A549 (cell line): ENCODE measurements at regions not wholly inside any gene's neighbourhood (a gene's known extent, or its start where the extent isn't known, plus 50 kb on each side); places are given as distances from the start of the nearest gene placed in this dataset.

ENCODE experiments used
- ATAC-seq, 2 experiments: fragments of 200-7000 bp in 1 of 2; fragments of >200 bp in 1 of 2; cut with Nextera tagmentation in 1 of 2; cut with Tn5 transposase in 1 of 2; 3 replicates each; pipeline versions ENCODE4 v1.8.0 to v1.9.1; 2018 to 2020; ENCODE audit warnings: mild to moderate bottlenecking in 1 of 2, moderate library complexity in 1 of 2
- CTCF ChIA-PET: fragments of 300-600 bp; sonication (Branson Sonifier 250); formaldehyde crosslinking; extraction: SDS; loops from one replicate; lab custom pipeline; 2021; ENCODE audit warnings: antibody characterized with exemption, inconsistent platforms; lab: Yijun Ruan, JAX
- POLR2A ChIA-PET: fragments of 350-600 bp; formaldehyde crosslinking; extraction: SDS; loops from one replicate; lab custom pipeline; 2021; ENCODE audit warnings: antibody characterized with exemption, inconsistent platforms; lab: Yijun Ruan, JAX
- DNase-seq, 2 experiments: peaks; one replicate each; pipeline versions ENCODE4 v3.0.0 to v3.0.0-alpha.2; 2011 to 2016; ENCODE audit warnings: low read depth in 1 of 2, low spot score in 1 of 2
- FAIRE-seq: peaks from 2 replicates; lab custom pipeline; 2011; peaks lifted over from hg19 to GRCh38; lab: Jason Lieb, UNC
- H3K27ac ChIP-seq, 2 experiments: fragments of >200 bp; sonication (Bioruptor Twin); formaldehyde crosslinking; 3 replicates each; pipeline ENCODE4 v1.5.1; 2016 to 2017
- H3K4me1 ChIP-seq: fragments of >200 bp; sonication (Bioruptor Twin); formaldehyde crosslinking; 3 replicates; pipeline ENCODE4 v1.6.1; 2016
- H3K4me2 ChIP-seq: fragments of >200 bp; sonication (Bioruptor Twin); formaldehyde crosslinking; 3 replicates; pipeline ENCODE4 v1.6.1; 2016
- H3K4me3 ChIP-seq: fragments of >200 bp; sonication (Bioruptor Twin); formaldehyde crosslinking; 3 replicates; pipeline ENCODE4 v1.5.1; 2016
- H3K9me3 ChIP-seq: fragments of >200 bp; sonication (Bioruptor Twin); formaldehyde crosslinking; 3 replicates; pipeline ENCODE4 v1.6.1; 2016
- CBX2 ChIP-seq: fragments of 200-600 bp; sonication (generic); IDR thresholded peaks from 2 replicates; pipeline ENCODE4 v1.6.1; 2016; ENCODE audit warnings: low read depth, mild to moderate bottlenecking, borderline replicate concordance
- CHD4 ChIP-seq: fragments of 200-600 bp; sonication (generic); IDR thresholded peaks from 2 replicates; pipeline ENCODE4 v1.6.1; 2016; ENCODE audit warnings: antibody characterized with exemption, mild to moderate bottlenecking, borderline replicate concordance
- CTCF ChIP-seq: fragments of >200 bp; sonication (Bioruptor Twin); formaldehyde crosslinking; IDR thresholded peaks from 3 replicates; pipeline ENCODE4 v1.5.1; 2016
- E2F6 ChIP-seq: IDR thresholded peaks from 2 replicates; pipeline ENCODE4 v1.6.1; 2012; ENCODE audit warnings: low read depth, borderline replicate concordance
- EHMT2 ChIP-seq: fragments of 200-600 bp; sonication (generic); IDR thresholded peaks from 2 replicates; pipeline ENCODE4 v1.6.1; 2016; ENCODE audit warnings: antibody characterized with exemption, low read depth, mild to moderate bottlenecking, moderate library complexity
- FOSL2 ChIP-seq, 2 experiments: fragments of 450-650 bp in 1 of 2; fragments of >200 bp in 1 of 2; sonication (Bioruptor Twin) in 1 of 2; formaldehyde crosslinking; IDR thresholded peaks; 2 replicates each; pipeline versions ENCODE4 v1.5.0 to v1.6.1; 2016 to 2020; ENCODE audit warnings: mild to moderate bottlenecking in 1 of 2, moderate library complexity in 1 of 2
- GATA3 ChIP-seq: IDR thresholded peaks from 2 replicates; pipeline ENCODE4 v1.6.1; 2012; ENCODE audit warnings: borderline replicate concordance
- HDAC2 ChIP-seq: fragments of 200-600 bp; sonication (generic); IDR thresholded peaks from 2 replicates; pipeline ENCODE4 v1.6.1; 2016
- HOXB13 ChIP-seq: fragments of 250-450 bp; sonication (Bioruptor Pico); IDR thresholded peaks from 2 replicates; pipeline ENCODE4 v1.5.0; 2020; ENCODE audit warnings: low read depth, mild to moderate bottlenecking, moderate library complexity
- KDM5A ChIP-seq: fragments of 200-600 bp; sonication (generic); IDR thresholded peaks from 2 replicates; pipeline ENCODE4 v1.6.1; 2016; ENCODE audit warnings: antibody characterized with exemption, mild to moderate bottlenecking
- MAFK ChIP-seq: fragments of 450-650 bp; IDR thresholded peaks from 2 replicates; pipeline ENCODE4 v1.6.1; 2014; ENCODE audit not compliant: partially characterized antibody
- MAX ChIP-seq: IDR thresholded peaks from 2 replicates; pipeline ENCODE4 v1.6.1; 2012
- PBX3 ChIP-seq: IDR thresholded peaks from 2 replicates; pipeline ENCODE4 v1.6.1; 2012
- PHF8 ChIP-seq: fragments of 200-600 bp; sonication (generic); IDR thresholded peaks from 2 replicates; pipeline ENCODE4 v1.6.1; 2016; ENCODE audit warnings: low read depth, mild to moderate bottlenecking, antibody characterized with exemption, moderate library complexity, borderline replicate concordance
- POLR2A ChIP-seq: IDR thresholded peaks from 2 replicates; pipeline ENCODE4 v1.6.1; 2012; ENCODE audit warnings: mild to moderate bottlenecking, low read length
- RAD21 ChIP-seq, 2 experiments: fragments of >200 bp in 1 of 2; sonication (Bioruptor Twin) in 1 of 2; formaldehyde crosslinking in 1 of 2; IDR thresholded peaks in 1 of 2; conservative IDR thresholded peaks in 1 of 2; 2 replicates in 1 of 2; 3 replicates in 1 of 2; pipeline ENCODE4 v1.6.1; 2012 to 2018; ENCODE audit warnings: inconsistent platforms in 1 of 2
- RARB ChIP-seq: fragments of 250-450 bp; sonication (Bioruptor Pico); IDR thresholded peaks from 2 replicates; pipeline ENCODE4 v1.8.0; 2021; ENCODE audit warnings: mild to moderate bottlenecking, moderate library complexity
- USF2 ChIP-seq: fragments of 450-650 bp; IDR thresholded peaks from 2 replicates; pipeline ENCODE4 v1.6.1; 2014; ENCODE audit warnings: antibody characterized with exemption
- ZC3H11A ChIP-seq: fragments of 450-650 bp; IDR thresholded peaks from 2 replicates; pipeline ENCODE4 v1.6.1; 2014; ENCODE audit warnings: antibody characterized with exemption, mild to moderate bottlenecking
- ZSCAN20 ChIP-seq: fragments of 250-450 bp; sonication (Bioruptor Pico); IDR thresholded peaks from 2 replicates; pipeline ENCODE4 v1.8.0; 2022; ENCODE audit warnings: mild to moderate bottlenecking, moderate library complexity
- WGBS: methylation state at CpG from one replicate; pipeline ENCODE4 v1.1.6; 2017; ENCODE audit errors: missing lambda C conversion rate; 5-methylcytosine and 5-hydroxymethylcytosine counted together

- CTCF ChIA-PET, result interaction anchor here (0.9 to 4.0 kb wide), 4 partner anchors 12 to 63 kb away, joined by 3 to 15 read pairs (median 5); no protein-coding TSS in a partner anchor
Measured at GRCh38 chr14:95464103-95464502, 52.3 kb downstream of the SYNE3 start.

GRCh38 chr14:95463171-95463901 lies 53.1 kb downstream of the SYNE3 start:
- Histone ChIP-seq H3K4me3 (no peak overlapping the region), H3K9me3 (no peaks in the 10 kb centered on the region), H3K27ac (no peak overlapping the region), H3K4me1 (peaks cover 13% of the 10 kb centered on the region), H3K4me2 (no peak overlapping the region)
- ATAC-seq, result no peak
- ChIA-PET CTCF (interaction anchor here (0.9 to 4.0 kb wide), 6 partner anchors 11 to 64 kb away, joined by 3 to 15 read pairs (median 6); no protein-coding TSS in a partner anchor), POLR2A (no interaction called here)
- no peak for TF ChIP-seq HDAC2
- no peak for TF ChIP-seq POLR2A
- no peak for TF ChIP-seq ZC3H11A
- TF ChIP-seq CHD4, result no peak
- no peak for TF ChIP-seq RAD21 (conservative IDR thresholded peaks at IDR 0.05 in 1 of 2, IDR thresholded peaks at IDR 0.05 in 1 of 2)
- no peak for TF ChIP-seq PBX3
- TF ChIP-seq USF2, result no peak
- TF ChIP-seq GATA3, result no peak
- TF ChIP-seq CBX2, result no peak
- no peak for TF ChIP-seq FOSL2 (IDR thresholded peaks at IDR 0.05)
- TF ChIP-seq FOSL2 (CRISPR knock-in tag; IDR thresholded peaks at IDR 0.05), result no peak
- TF ChIP-seq HOXB13, result no peak
- no peak for TF ChIP-seq EHMT2
- no peak for TF ChIP-seq CTCF
- no peak for TF ChIP-seq PHF8
- TF ChIP-seq KDM5A, result no peak
- no peak for TF ChIP-seq MAFK
- no peak for TF ChIP-seq RARB (CRISPR knock-in tag)
- TF ChIP-seq ZSCAN20, result no peak
- no peak for TF ChIP-seq MAX
- TF ChIP-seq E2F6, result no peak
- 66% methylated on average over 8 of the region's 9 CpGs for WGBS
- no peak for FAIRE-seq
- no peak for DNase-seq

More at GRCh38 chr14:95464103-95464502, 52.3 kb downstream of the SYNE3 start:
- WGBS, result 74% methylated on average over 6 of the region's 6 CpGs
- DNase-seq, result no peak
- no peak for ATAC-seq
- Histone ChIP-seq H3K9me3 (no peaks in the 10 kb centered on the region), H3K27ac (no peak overlapping the region), H3K4me2 (no peak overlapping the region), H3K4me3 (no peak overlapping the region), H3K4me1 (peaks cover 21% of the 10 kb centered on the region)
- no peak for FAIRE-seq
- TF ChIP-seq GATA3, result no peak
- no peak for TF ChIP-seq PBX3
- POLR2A ChIA-PET, result no interaction called here
